Chondrocyte (in vitro differentiated cells): ENCODE measurements at regions not wholly inside any gene's neighbourhood (a gene's known extent, or its start where the extent isn't known, plus 50 kb on each side); places are given as distances from the start of the nearest gene placed in this dataset.
"Not testable (repeated sequence)": the region's sequence is repeated elsewhere in the genome, so short reads cannot be mapped to it uniquely, and the experiment has no call there.

Experiments
- DNase-seq: peaks from one replicate; pipeline ENCODE4 v3.0.0; 2021; ENCODE audit warnings: mixed read lengths, low spot score
- H3K27ac Mint-ChIP-seq: one replicate; pipeline ENCODE4 v1.8.0; 2021; ENCODE audit warnings: mild to moderate bottlenecking, moderate library complexity, mixed read lengths; ENCODE audit not compliant: unreplicated experiment
- H3K27me3 Mint-ChIP-seq: 2 replicates; pipeline ENCODE4 v1.8.0; 2021; ENCODE audit warnings: low read depth, mixed read lengths
- H3K36me3 Mint-ChIP-seq: 2 replicates; pipeline ENCODE4 v1.8.0; 2021; ENCODE audit warnings: low read depth, mixed read lengths
- H3K4me1 Mint-ChIP-seq: 2 replicates; pipeline ENCODE4 v1.8.0; 2021; ENCODE audit warnings: low read depth, mild to moderate bottlenecking, mixed read lengths
- H3K4me3 Mint-ChIP-seq: one replicate; pipeline ENCODE4 v1.8.0; 2021; ENCODE audit warnings: mild to moderate bottlenecking, moderate library complexity, mixed read lengths; ENCODE audit not compliant: unreplicated experiment
- H3K9me3 Mint-ChIP-seq: 2 replicates; pipeline ENCODE4 v1.8.0; 2021; ENCODE audit warnings: low read depth, mixed read lengths
- CTCF ChIP-seq: fragments of 200-600 bp; sonication (generic); IDR thresholded peaks from 2 replicates; pipeline ENCODE4 v1.5.0; 2021; ENCODE audit warnings: antibody characterized with exemption, mild to moderate bottlenecking, moderate library complexity

DNA sequence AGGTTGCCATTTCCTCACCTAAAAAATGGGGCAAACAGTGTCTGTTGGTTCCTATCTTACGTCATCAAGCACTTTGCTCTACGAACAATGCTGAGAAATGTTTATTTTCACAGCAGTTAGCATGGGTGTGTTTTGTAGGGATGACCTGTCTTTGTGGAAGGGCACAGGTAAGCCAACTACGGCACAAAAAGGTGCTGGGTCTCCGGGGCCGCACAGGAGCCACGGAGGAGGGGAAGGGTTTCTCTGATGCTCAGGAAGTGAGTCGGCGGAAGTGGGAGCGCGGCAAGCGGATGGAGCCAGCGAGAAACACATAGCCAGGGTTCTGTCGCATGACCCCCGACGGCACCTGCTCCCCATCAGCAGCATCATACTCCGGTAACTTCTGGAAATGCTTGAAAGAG is 65.6 kb upstream of the TCL1B start:
- H3K27me3 Mint-ChIP-seq: peaks cover 50% of the 10 kb centered on the region
- no peak overlapping the region for H3K4me3 Mint-ChIP-seq
- H3K4me1 Mint-ChIP-seq: no peaks in the 10 kb centered on the region
- H3K36me3 Mint-ChIP-seq: no peaks in the 10 kb centered on the region
- TF ChIP-seq CTCF: no peak
- no peak overlapping the region for H3K27ac Mint-ChIP-seq
- H3K9me3 Mint-ChIP-seq: no peaks in the 10 kb centered on the region
- no peak for DNase-seq

DNA sequence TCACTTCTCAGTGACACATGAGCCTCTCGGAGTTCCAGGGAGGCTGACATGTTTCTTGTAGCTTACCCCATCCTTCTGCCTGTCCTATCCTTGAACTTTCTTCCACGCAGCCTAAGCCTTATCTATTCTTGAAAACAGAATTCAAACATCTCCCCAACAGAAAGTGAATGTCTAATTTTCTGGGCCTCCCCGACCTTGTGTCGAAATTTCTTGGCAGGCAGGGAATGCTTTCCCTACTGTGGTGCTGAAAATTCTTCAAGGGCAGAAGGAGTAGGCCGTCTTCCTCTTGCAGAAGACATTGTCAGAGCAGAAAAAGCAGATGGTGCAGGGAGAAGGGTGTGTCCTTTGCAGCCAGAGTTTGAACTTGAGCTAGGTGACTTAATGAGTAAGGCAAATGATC is 63.0 kb upstream of the TCL1B start:
- no peaks in the 10 kb centered on the region for H3K36me3 Mint-ChIP-seq
- no peak for DNase-seq
- peaks cover 37% of the 10 kb centered on the region for H3K27me3 Mint-ChIP-seq
- H3K4me3 Mint-ChIP-seq: no peak overlapping the region
- no peak for TF ChIP-seq CTCF
- no peaks in the 10 kb centered on the region for H3K4me1 Mint-ChIP-seq
- H3K27ac Mint-ChIP-seq: no peak overlapping the region
- H3K9me3 Mint-ChIP-seq: no peaks in the 10 kb centered on the region

DNA sequence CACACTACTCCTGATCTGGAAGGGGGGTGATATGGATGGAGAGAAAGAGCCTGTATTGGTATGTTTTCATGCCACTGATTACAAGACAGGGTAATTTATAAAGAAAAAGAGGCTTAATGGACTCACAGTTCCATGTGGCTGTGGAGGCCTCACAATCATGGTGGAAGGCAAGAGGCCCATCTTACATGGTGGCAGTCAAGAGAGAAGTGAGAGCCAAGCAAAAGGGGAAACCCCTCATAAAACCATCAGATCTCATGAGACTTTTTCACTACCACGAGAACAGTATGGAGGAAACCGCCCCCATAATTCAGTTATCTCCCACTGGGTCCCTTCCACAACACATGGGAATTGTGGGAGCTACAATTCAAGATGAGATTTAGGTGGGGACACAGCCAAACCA is 60.5 kb upstream of the TCL1B start:
- H3K9me3 Mint-ChIP-seq, H3K4me3 Mint-ChIP-seq, H3K27ac Mint-ChIP-seq, H3K36me3 Mint-ChIP-seq, DNase-seq, H3K4me1 Mint-ChIP-seq: not testable (repeated sequence)
- peaks cover 31% of the 10 kb centered on the region for H3K27me3 Mint-ChIP-seq

GRCh38 chr14:95635051-95635450 is 51.2 kb upstream of the TCL1B start:
- no peak overlapping the region for H3K27ac Mint-ChIP-seq
- H3K9me3 Mint-ChIP-seq: peaks cover 12% of the 10 kb centered on the region
- DNase-seq: no peak
- TF ChIP-seq CTCF: no peak
- no peaks in the 10 kb centered on the region for H3K36me3 Mint-ChIP-seq
- peaks cover 20% of the 10 kb centered on the region for H3K27me3 Mint-ChIP-seq
- no peaks in the 10 kb centered on the region for H3K4me1 Mint-ChIP-seq
- no peak overlapping the region for H3K4me3 Mint-ChIP-seq
